Spleen (tissue), 7 donors: ENCODE measurements at regions not wholly inside any gene's neighbourhood (a gene's known extent, or its start where the extent isn't known, plus 50 kb on each side); places are given as distances from the start of the nearest gene placed in this dataset.

ENCODE experiments used
- POLR2A ChIP-seq, 3 donors: fragments of 450-650 bp; IDR thresholded peaks; one replicate each; pipeline ENCODE4 v1.5.1; 2017; ENCODE audit warnings: antibody characterized with exemption in 3 of 3, mild to moderate bottlenecking in 1 of 3
- TF ChIP-seq, protein P1 (sequence below), 11 experiments: fragments of 200-600 bp in 7 of 11; fragments of 450-650 bp in 4 of 11; sonication (generic) in 4 of 11; IDR thresholded peaks in 8 of 11; conservative IDR thresholded peaks in 3 of 11; 1 replicate in 7 of 11; 2 replicates in 4 of 11; pipeline versions ENCODE4 v1.4.0 to v1.8.0; 2016 to 2021; ENCODE audit warnings: antibody characterized with exemption in 11 of 11, inconsistent platforms in 4 of 11, mild to moderate bottlenecking in 1 of 11
- donor health status: DM: no; HTN: no; CAD: no; lungs with moderate emphysema.
- donor health status: DM: no; HTN: no; CAD: no.
- donor health status: DM: no; HTN: no; CAD: no.

DNA sequence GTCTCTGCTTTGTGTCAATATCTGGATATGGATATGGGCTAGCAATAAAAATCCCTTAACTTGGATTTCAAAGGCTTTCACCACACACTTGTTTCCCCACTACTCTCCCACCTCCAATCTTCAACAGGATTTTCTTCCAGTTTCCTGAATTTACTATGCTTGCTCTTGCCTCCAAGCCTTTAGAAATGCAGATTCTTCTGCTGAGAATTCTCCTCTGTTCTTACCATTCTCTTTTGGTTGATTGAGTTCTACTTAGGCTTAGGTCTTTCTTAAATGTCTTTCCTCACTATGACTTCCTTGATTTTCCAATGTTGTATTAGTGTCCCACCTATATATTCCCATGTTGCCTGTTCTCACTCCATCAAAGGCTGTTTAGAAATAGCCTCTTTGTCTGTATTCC, 1502.4 kb upstream of the TENM4 start:
- TF ChIP-seq POLR2A (IDR thresholded peaks at IDR 0.05), result no peak
- TF ChIP-seq, protein P1, sequence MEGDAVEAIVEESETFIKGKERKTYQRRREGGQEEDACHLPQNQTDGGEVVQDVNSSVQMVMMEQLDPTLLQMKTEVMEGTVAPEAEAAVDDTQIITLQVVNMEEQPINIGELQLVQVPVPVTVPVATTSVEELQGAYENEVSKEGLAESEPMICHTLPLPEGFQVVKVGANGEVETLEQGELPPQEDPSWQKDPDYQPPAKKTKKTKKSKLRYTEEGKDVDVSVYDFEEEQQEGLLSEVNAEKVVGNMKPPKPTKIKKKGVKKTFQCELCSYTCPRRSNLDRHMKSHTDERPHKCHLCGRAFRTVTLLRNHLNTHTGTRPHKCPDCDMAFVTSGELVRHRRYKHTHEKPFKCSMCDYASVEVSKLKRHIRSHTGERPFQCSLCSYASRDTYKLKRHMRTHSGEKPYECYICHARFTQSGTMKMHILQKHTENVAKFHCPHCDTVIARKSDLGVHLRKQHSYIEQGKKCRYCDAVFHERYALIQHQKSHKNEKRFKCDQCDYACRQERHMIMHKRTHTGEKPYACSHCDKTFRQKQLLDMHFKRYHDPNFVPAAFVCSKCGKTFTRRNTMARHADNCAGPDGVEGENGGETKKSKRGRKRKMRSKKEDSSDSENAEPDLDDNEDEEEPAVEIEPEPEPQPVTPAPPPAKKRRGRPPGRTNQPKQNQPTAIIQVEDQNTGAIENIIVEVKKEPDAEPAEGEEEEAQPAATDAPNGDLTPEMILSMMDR (IDR thresholded peaks at IDR 0.05 in 8 of 11, conservative IDR thresholded peaks at IDR 0.05 in 3 of 11), result no peak
